Activated T-helper 17 cell treated with anti-CD3 and anti-CD28 coated beads, Interleukin-2, amount 50 U/mL, for 72 hours (primary cell): ENCODE measurements at regions not wholly inside any gene's neighbourhood (a gene's known extent, or its start where the extent isn't known, plus 50 kb on each side); places are given as distances from the start of the nearest gene placed in this dataset.

Experiments used
- ATAC-seq: fragments of 150-1000 bp; cut with Tn5 transposase; replicated peaks from 2 replicates; pipeline ENCODE4 v1.10.0; 2021; ENCODE audit warnings: mild to moderate bottlenecking, moderate library complexity
- H3K27ac Mint-ChIP-seq: one replicate; pipeline ENCODE4 v1.8.0; 2022; ENCODE audit warnings: mixed read lengths
- H3K27me3 Mint-ChIP-seq: one replicate; pipeline ENCODE4 v1.8.0; 2022; ENCODE audit warnings: mixed read lengths
- H3K36me3 Mint-ChIP-seq: one replicate; pipeline ENCODE4 v1.8.0; 2022; ENCODE audit warnings: low read depth, mild to moderate bottlenecking, mixed read lengths
- H3K4me1 Mint-ChIP-seq: one replicate; pipeline ENCODE4 v1.8.0; 2022; ENCODE audit warnings: mixed read lengths
- H3K4me3 Mint-ChIP-seq: one replicate; pipeline ENCODE4 v1.8.0; 2022; ENCODE audit warnings: mild to moderate bottlenecking, mixed read lengths
- H3K9me3 Mint-ChIP-seq: one replicate; pipeline ENCODE4 v1.8.0; 2022; ENCODE audit warnings: mixed read lengths

DNA sequence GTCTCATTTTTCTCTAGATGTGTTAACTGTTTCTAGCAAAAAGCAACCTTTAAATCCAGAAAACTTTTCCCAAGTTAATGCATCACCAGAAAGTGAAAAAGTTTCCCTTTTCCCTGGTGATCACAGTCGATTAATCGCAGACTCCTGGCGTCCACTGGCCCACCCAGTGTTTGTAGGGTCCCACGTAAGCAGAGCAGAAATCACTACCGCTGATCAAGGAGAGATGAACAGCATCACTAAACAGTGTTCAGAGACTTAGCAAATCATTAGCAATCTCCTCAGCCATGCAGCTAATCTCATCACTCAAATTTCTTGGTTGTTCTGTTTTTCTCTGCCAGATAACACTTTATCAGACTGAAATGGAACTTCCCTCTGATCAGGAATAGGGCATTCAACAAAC, 184.2 kb downstream of the EFNB2 start:
- Mint-ChIP-seq H3K4me3 (no peak overlapping the region), H3K27ac (no peak overlapping the region)

DNA sequence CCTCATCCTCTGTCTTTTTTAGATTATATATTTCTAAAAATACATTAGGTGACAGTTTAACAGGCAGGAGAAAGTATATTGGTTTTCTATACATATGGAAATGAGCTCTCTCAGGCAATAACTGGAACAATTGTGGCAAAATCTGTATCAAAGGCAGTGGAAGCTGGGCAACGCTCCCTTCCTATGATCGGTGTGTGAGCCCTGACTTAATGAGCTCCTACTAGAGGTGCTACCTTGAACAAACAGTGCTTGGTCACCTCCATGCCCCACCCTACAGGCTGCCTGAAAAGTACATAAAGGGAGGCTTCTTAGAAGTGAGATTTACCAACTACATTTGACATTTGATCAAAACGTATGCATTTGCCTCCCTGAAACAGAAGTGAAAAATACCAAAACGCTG, 185.3 kb downstream of the EFNB2 start:
- Mint-ChIP-seq H3K27ac (no peak overlapping the region), H3K9me3 (no peaks in the 10 kb centered on the region), H3K36me3 (no peaks in the 10 kb centered on the region), H3K4me1 (no peaks in the 10 kb centered on the region), H3K4me3 (no peak overlapping the region), H3K27me3 (peaks cover 36% of the 10 kb centered on the region)
- ATAC-seq, result no peak

More for the DNA sequence above, 184.2 kb downstream of the EFNB2 start:
- no peaks in the 10 kb centered on the region for H3K36me3 Mint-ChIP-seq
- peaks cover 36% of the 10 kb centered on the region for H3K27me3 Mint-ChIP-seq
- H3K9me3 Mint-ChIP-seq, result no peaks in the 10 kb centered on the region
- H3K4me1 Mint-ChIP-seq, result no peaks in the 10 kb centered on the region
- no peak for ATAC-seq

DNA sequence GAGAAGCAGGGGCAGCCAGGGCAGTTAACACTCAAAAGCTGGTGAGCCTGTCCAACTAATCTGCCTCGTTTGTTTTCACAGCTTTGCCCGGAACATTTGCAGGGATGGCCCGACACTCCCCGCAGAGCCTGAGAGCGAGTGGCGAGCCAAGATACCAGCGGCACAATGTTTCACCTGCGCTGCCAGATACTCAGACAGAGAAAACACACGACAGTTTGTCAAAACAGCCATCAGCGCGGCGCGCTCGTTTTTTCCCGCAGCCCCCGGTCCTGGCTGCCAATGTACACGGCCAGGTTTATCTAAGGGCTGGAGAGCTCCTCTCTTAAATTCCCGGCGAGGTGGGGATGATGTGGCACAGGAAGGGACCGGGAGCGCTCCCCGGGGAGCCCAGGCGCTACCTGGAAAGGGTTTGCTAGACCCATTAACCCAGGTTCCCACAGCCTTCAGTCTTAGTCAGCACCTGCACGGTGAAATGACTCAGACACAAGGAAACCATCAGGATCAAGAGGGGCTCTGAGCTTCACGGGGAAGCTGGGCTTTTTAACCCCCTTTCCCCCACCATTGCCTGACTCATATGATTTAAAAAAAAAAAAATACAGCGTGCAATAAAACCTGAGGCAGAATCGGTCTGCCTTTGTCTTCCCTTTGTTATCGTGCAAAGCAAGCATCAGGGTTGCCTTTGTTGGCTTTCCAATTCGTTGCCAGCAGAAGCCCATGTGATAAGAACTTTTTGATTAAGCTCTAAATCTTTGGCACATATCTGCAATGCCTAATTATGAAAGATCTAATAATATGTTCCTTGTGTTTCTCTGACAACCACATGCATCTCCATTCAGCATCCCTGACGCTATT, 186.2 kb downstream of the EFNB2 start:
- ATAC-seq, result no peak
- no peaks in the 10 kb centered on the region for H3K36me3 Mint-ChIP-seq

DNA sequence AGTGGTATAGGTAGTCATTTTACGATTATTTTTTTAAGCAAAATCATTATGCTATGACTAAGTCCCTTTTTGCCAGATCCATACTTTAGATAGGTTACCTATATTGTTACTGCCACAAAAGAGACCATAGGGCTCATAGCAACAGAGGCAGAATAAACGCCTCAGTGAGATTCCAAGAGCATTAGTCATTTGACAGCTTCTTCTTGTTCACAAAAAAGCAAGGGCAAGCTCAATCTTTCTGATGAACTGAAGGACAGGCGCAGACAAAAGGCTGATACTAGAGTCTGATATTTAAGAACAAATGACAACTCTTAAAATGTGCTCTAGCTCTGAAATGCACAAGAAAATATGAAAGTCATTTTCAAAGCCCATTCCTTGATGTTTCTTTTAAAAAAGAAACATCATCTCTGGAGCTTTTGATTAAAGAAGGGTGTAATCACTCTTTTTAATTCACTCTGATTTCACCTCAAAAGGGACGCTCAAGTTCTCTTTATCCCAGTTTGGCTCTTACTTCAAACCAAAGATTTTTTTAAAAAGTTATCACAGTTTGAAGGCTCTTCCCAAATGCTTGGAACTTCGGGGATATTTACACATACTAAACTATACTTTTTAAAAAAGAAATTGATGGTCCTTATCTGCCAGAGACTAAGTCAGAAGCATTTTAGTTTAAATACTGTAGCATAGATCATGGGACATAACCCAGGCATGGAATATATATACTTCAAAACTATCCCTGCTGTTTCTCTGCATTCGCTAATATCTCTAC, 187.2 kb downstream of the EFNB2 start:
- no peak overlapping the region for H3K27ac Mint-ChIP-seq
- no peaks in the 10 kb centered on the region for H3K36me3 Mint-ChIP-seq
- no peaks in the 10 kb centered on the region for H3K9me3 Mint-ChIP-seq
- no peaks in the 10 kb centered on the region for H3K4me1 Mint-ChIP-seq
- no peak for ATAC-seq
- peaks cover 32% of the 10 kb centered on the region for H3K27me3 Mint-ChIP-seq
- H3K4me3 Mint-ChIP-seq, result no peak overlapping the region

More for the DNA sequence above, 186.2 kb downstream of the EFNB2 start:
- no peak overlapping the region for H3K27ac Mint-ChIP-seq
- peaks cover 35% of the 10 kb centered on the region for H3K27me3 Mint-ChIP-seq
- no peaks in the 10 kb centered on the region for H3K4me1 Mint-ChIP-seq
- H3K4me3 Mint-ChIP-seq, result no peak overlapping the region
- H3K9me3 Mint-ChIP-seq, result no peaks in the 10 kb centered on the region

DNA sequence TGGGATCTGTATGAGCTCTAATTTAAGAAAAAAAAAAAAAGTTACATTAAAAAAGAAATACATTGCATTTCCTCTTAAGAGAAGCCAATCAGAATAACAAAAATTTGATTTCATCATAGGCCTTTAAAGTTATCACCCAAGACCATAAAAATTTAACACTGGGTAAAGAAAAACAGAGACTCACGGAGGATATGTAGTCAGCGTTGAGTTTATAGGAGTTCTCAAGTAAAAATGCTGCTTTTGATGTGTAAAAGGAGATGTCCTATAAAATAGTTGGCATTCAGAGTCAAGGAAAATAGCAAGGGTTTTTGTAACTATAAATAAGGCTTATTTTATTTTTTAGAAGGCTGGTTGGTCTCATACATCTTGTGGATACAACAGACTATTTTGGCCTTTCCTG, 191.1 kb downstream of the EFNB2 start:
- Mint-ChIP-seq H3K36me3 (no peaks in the 10 kb centered on the region), H3K4me3 (no peak overlapping the region), H3K9me3 (peaks cover 13% of the 10 kb centered on the region), H3K27ac (no peak overlapping the region), H3K4me1 (no peaks in the 10 kb centered on the region), H3K27me3 (peaks cover 36% of the 10 kb centered on the region)
- no peak for ATAC-seq

DNA sequence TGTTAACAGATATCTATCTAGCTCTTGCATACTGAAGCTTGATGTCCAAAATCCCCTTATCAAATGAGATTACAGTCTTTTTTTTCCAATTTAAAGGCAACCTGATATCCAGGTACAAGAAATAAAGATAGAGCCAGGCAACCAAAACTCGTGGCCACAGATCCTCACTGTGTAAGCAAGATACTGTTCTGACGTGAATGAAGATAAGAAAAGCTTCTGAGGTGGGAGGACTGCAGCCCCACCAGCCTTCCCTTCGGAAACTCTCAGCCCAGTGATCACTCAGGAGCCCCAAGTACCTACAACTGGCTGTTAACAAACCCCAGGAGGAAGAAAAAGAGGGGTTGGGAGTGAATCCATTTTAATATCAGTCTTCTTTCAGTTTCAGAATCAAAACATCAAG, 191.6 kb downstream of the EFNB2 start:
- ATAC-seq, result no peak
- Mint-ChIP-seq H3K9me3 (peaks cover 13% of the 10 kb centered on the region), H3K4me1 (no peaks in the 10 kb centered on the region), H3K4me3 (no peak overlapping the region), H3K36me3 (no peaks in the 10 kb centered on the region), H3K27ac (no peak overlapping the region), H3K27me3 (peaks cover 37% of the 10 kb centered on the region)

DNA sequence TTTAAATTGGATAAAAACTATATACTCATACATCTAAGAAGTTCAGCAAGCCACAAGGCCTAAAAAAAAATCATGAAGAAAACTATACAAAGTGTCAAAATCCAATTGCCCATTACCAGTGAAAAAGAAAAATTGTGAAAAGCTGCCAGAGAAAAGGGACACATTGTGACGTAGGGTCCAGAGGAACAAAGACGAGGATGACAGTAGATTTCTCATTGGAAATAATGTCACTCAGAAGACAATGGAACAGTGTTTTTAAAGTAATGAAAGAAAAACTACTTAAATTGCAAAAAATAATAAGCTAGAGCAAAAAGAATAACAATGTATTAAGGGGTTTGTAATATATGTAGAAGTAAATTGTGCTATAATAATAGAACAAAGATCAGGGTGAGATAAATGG, 195.2 kb downstream of the EFNB2 start:
- Mint-ChIP-seq H3K36me3 (no peaks in the 10 kb centered on the region), H3K9me3 (peaks cover 13% of the 10 kb centered on the region), H3K4me3 (no peak overlapping the region), H3K4me1 (no peaks in the 10 kb centered on the region), H3K27ac (no peak overlapping the region), H3K27me3 (peaks cover 30% of the 10 kb centered on the region)
- no peak for ATAC-seq

DNA sequence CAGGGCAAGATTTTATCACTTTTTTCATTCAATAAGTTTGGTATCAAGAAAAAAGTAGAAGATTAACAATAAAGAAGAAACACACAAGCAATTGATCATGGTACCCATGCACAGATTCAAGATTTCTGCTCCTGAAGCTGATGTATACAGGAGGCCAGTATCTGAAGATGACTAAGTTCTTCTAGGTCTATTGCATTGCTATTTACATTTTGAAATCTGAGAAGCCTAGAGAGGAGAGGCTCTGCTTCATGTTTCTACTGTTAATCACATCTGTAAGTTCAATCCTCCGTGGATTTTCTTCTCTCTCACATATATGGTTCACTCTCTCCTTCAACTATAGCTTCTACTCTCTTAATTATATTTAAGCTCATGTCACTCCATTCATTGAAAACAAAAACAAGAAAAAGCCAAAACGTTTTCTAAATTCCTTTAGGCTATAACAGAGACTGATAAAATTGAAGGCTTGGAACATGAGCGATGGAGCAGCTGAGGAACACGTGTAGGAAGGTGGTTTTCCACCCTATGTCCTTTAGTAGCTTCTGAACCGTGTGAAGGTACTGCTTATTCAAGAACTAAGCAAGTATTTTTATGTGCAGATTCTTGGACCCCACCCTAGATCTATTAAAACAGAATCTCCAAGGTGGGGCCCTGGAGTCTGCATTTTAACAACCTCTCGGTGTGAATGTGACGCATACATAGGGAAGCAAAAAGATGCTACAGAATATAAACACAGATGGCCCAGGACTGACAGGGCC, 198.2 kb downstream of the EFNB2 start:
- Mint-ChIP-seq H3K27me3 (peaks cover 26% of the 10 kb centered on the region), H3K4me3 (no peak overlapping the region), H3K4me1 (no peaks in the 10 kb centered on the region), H3K27ac (no peak overlapping the region), H3K9me3 (peaks cover 13% of the 10 kb centered on the region), H3K36me3 (no peaks in the 10 kb centered on the region)
- ATAC-seq, result no peak

DNA sequence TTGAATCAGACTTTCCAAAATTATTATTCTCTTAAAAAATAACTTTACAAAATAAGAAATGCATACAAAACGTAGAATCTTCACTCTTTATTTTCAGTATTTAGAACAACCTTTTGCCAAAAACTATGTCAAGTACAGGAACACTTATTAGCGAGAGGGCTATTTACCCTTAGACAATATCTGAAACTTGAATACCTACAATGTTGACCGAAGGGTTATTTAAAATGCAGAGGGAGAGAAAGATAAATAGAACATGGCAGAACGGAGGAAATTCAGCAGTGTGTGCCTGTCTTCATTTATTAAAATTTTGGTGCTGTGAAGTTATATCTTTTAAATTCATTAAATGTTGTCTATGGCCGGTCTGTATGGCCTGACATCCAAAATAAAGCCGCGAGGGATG, 198.8 kb downstream of the EFNB2 start:
- H3K9me3 Mint-ChIP-seq, result peaks cover 13% of the 10 kb centered on the region
- H3K36me3 Mint-ChIP-seq, result no peaks in the 10 kb centered on the region
- no peak for ATAC-seq
- peaks cover 24% of the 10 kb centered on the region for H3K27me3 Mint-ChIP-seq
- no peaks in the 10 kb centered on the region for H3K4me1 Mint-ChIP-seq
- no peak overlapping the region for H3K27ac Mint-ChIP-seq
- H3K4me3 Mint-ChIP-seq, result no peak overlapping the region

DNA sequence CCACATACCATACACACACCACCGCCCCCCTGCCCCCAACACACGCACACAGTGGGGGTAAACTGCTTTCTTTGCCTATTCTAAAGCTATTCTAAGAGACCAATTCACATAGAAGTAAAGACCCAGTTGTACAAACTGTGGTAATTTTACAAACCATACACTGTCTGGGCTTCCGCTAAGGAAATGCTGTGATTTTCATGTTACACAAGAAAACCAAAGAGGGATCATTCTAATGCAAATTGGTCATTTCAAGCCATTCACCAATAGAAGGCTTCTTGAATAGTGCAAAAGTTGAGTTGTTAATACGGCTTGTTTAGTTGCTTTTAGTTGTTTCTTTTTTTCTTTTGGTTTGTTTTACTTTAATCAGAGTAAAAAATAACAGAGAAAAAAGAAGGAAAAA, 202.8 kb downstream of the EFNB2 start:
- Mint-ChIP-seq H3K36me3 (no peaks in the 10 kb centered on the region), H3K9me3 (no peaks in the 10 kb centered on the region), H3K4me1 (no peaks in the 10 kb centered on the region), H3K27ac (no peak overlapping the region), H3K27me3 (peaks cover 9% of the 10 kb centered on the region), H3K4me3 (no peak overlapping the region)
- ATAC-seq, result no peak

DNA sequence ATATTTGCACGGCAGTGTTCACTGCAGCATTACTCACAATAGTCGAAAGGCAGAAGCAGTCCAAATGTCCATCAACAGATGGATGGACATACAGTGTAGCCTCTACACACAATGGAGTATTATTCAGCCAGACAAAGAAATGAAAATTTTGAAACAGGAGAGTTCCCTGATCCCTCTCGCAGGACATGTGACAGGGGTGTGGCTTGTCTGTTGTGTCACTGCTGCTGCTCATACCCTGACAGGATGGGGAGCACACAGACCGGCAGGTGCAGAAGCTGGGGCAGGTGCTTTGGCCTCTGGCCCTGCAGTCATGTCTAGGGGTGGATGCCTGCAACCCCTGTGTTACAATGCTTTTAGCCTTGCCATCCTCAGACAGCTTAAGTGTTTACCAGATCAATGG, 204.3 kb downstream of the EFNB2 start:
- Mint-ChIP-seq H3K27me3 (peaks cover 6% of the 10 kb centered on the region), H3K4me3 (no peak overlapping the region), H3K9me3 (no peaks in the 10 kb centered on the region), H3K4me1 (no peaks in the 10 kb centered on the region), H3K27ac (no peak overlapping the region), H3K36me3 (no peaks in the 10 kb centered on the region)
- ATAC-seq, result no peak

DNA sequence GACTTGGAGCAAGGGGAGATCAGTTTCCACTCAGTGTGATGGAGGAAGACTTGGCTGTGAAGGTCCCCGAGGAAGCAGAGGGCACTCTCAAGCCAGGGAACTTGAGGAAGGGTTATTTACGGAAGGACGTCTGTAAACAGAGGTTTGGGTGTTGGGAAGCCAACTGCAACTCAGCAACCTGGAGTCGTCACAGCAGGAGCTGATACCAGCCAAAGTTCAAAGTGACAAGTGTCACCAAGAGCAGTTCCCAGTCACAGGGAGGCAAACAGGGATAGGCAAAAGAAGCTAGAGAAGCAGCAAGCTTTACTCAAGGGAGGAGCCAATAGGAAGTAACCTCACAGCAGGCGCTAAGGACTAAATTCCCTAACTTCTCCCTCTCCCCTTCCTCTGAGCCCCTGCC, 205.5 kb downstream of the EFNB2 start:
- no peak overlapping the region for H3K4me3 Mint-ChIP-seq
- H3K27me3 Mint-ChIP-seq, result peaks cover 6% of the 10 kb centered on the region
- H3K4me1 Mint-ChIP-seq, result no peaks in the 10 kb centered on the region
- H3K27ac Mint-ChIP-seq, result no peak overlapping the region
- no peaks in the 10 kb centered on the region for H3K36me3 Mint-ChIP-seq
- ATAC-seq, result no peak
- H3K9me3 Mint-ChIP-seq, result no peaks in the 10 kb centered on the region

DNA sequence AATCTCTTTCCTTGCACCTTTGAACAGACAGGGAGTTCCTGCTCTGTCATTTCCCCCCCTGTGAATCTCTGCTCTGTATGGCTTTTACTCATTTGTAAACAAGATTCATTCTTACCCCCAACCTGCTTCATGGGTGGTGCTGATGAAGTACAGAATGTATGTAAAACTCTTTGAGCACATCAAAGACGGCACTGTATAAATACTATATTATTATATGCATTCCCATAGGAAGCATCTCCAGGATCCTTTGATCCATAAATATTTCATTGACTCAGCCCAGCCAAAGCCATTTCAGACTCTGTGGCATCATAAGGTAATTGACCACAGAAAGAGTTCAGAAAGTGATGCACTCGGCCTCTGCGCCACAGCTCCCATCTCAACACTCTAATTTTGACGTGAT, 208.7 kb downstream of the EFNB2 start:
- Mint-ChIP-seq H3K36me3 (no peaks in the 10 kb centered on the region), H3K4me3 (no peak overlapping the region), H3K27ac (no peak overlapping the region), H3K9me3 (peaks cover 7% of the 10 kb centered on the region), H3K27me3 (peaks cover 3% of the 10 kb centered on the region), H3K4me1 (no peaks in the 10 kb centered on the region)
- no peak for ATAC-seq

DNA sequence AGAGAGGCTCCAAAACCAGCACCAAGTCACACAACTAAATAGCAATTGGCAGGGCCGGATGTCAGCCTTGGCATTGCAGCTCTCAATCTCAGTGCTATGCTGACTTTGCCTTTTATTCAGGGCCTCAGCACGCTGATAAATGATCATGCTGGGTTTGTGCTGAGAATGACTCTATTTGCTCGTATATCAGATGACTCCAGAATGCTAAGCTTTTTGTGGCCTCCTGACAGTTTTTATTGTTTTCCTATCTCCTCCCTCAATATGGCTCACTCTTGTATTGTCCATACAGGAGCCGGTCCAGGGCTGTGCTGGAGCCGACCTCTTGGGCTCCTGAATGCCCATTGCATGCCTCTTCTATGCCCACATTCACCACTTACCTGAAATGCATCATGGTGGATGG, 211.0 kb downstream of the EFNB2 start:
- H3K9me3 Mint-ChIP-seq, result peaks cover 8% of the 10 kb centered on the region
- no peaks in the 10 kb centered on the region for H3K36me3 Mint-ChIP-seq
- ATAC-seq, result no peak
- peaks cover 3% of the 10 kb centered on the region for H3K27me3 Mint-ChIP-seq
- H3K27ac Mint-ChIP-seq, result no peak overlapping the region
- H3K4me1 Mint-ChIP-seq, result no peaks in the 10 kb centered on the region
- no peak overlapping the region for H3K4me3 Mint-ChIP-seq
